GM18907 (cell line): ENCODE measurements at regions not wholly inside any gene's neighbourhood (a gene's known extent, or its start where the extent isn't known, plus 50 kb on each side); places are given as distances from the start of the nearest gene placed in this dataset.
"Not testable (repeated sequence)": the region's sequence is repeated elsewhere in the genome, so short reads cannot be mapped to it uniquely, and the experiment has no call there.

Experiments
- ATAC-seq: cut with Tn5 transposase; IDR thresholded peaks from one replicate; pipeline ENCODE4 v1.9.1; 2021; ENCODE audit warnings: mild to moderate bottlenecking, moderate library complexity; ENCODE audit not compliant: unreplicated experiment

- ATAC-seq: no peak
Observed at GRCh38 chr17:31680126-31680525, 178.9 kb downstream of the COPRS start.

GRCh38 chr17:31679667-31680066 lies 179.4 kb downstream of the COPRS start:
- ATAC-seq: no peak

GRCh38 chr17:31678431-31678830 lies 180.6 kb downstream of the COPRS start:
- no peak for ATAC-seq

GRCh38 chr17:31677681-31678080 lies 181.4 kb downstream of the COPRS start:
- ATAC-seq: no peak

- no peak for ATAC-seq
Observed at GRCh38 chr17:31677036-31677435, 182.0 kb downstream of the COPRS start.

GRCh38 chr17:31675392-31675791 lies 183.7 kb downstream of the COPRS start:
- ATAC-seq: not testable (repeated sequence)

GRCh38 chr17:31674717-31675349 lies 184.2 kb downstream of the COPRS start:
- no peak for ATAC-seq

- no peak for ATAC-seq
Observed at GRCh38 chr17:31674305-31674704, 184.7 kb downstream of the COPRS start.

GRCh38 chr17:31673076-31673475 lies 186.0 kb downstream of the COPRS start:
- no peak for ATAC-seq

GRCh38 chr17:31672161-31672819 lies 186.8 kb downstream of the COPRS start:
- no peak for ATAC-seq

- ATAC-seq: no peak
Observed at GRCh38 chr17:31663576-31663975, 195.5 kb downstream of the COPRS start.

- ATAC-seq: no peak
Observed at GRCh38 chr17:31660684-31661083, 198.4 kb downstream of the COPRS start.

- no peak for ATAC-seq
Observed at GRCh38 chr17:31657876-31658275, 201.2 kb downstream of the COPRS start.

GRCh38 chr17:31654936-31655335 lies 204.1 kb downstream of the COPRS start:
- ATAC-seq: no peak

GRCh38 chr17:31653691-31654090 lies 205.4 kb downstream of the COPRS start:
- no peak for ATAC-seq

GRCh38 chr17:31650756-31651520 lies 208.1 kb downstream of the COPRS start:
- no peak for ATAC-seq

GRCh38 chr17:31649302-31649701 lies 209.7 kb downstream of the COPRS start:
- no peak for ATAC-seq

- ATAC-seq: no peak
Observed at GRCh38 chr17:31647661-31648060, 211.4 kb downstream of the COPRS start.

- no peak for ATAC-seq
Observed at GRCh38 chr17:31646642-31647041, 212.4 kb downstream of the COPRS start.

GRCh38 chr17:31645351-31645750 lies 213.7 kb downstream of the COPRS start:
- no peak for ATAC-seq

GRCh38 chr17:31631766-31632165 lies 227.3 kb downstream of the COPRS start:
- ATAC-seq: no peak

GRCh38 chr17:31630866-31631265 lies 228.2 kb downstream of the COPRS start:
- ATAC-seq: not testable (repeated sequence)
